Fibroblast of lung (primary cell): ENCODE measurements at regions not wholly inside any gene's neighbourhood (a gene's known extent, or its start where the extent isn't known, plus 50 kb on each side); places are given as distances from the start of the nearest gene placed in this dataset.

Source experiments
- DNase-seq, 2 donors: peaks; one replicate each; pipeline versions ENCODE4 v3.0.0 to v3.0.0-alpha.2; 2010; ENCODE audit warnings: low read depth in 2 of 2
- H2AFZ ChIP-seq: 2 replicates; pipeline ENCODE4 v1.5.1; 2012; ENCODE audit warnings: low read length, control low read depth, inconsistent platforms
- H3K27ac ChIP-seq: 2 replicates; pipeline ENCODE4 v1.5.1; 2011; ENCODE audit warnings: low read length, control low read depth; ENCODE audit not compliant: insufficient read depth
- H3K27me3 ChIP-seq: 2 replicates; pipeline ENCODE4 v1.5.1; 2011; ENCODE audit warnings: mild to moderate bottlenecking, low read length; ENCODE audit not compliant: control insufficient read depth, insufficient read depth
- H3K36me3 ChIP-seq: 2 replicates; pipeline ENCODE4 v1.5.1; 2011; ENCODE audit warnings: low read length; ENCODE audit not compliant: control insufficient read depth, insufficient read depth
- H3K4me1 ChIP-seq: 2 replicates; pipeline ENCODE4 v1.5.1; 2011; ENCODE audit warnings: low read length; ENCODE audit not compliant: control insufficient read depth, insufficient read depth; ENCODE audit errors: extremely low read depth
- H3K4me2 ChIP-seq: 2 replicates; pipeline ENCODE4 v1.5.1; 2011; ENCODE audit warnings: low read length, control low read depth; ENCODE audit not compliant: insufficient read depth; ENCODE audit errors: extremely low read depth
- H3K4me3 ChIP-seq, 4 experiments: fragments of 200-600 bp in 1 of 4; sonication (generic) in 1 of 4; replicated peaks in 1 of 4; 2 replicates each; pipeline ENCODE4 v1.5.1; 2011 to 2016; ENCODE audit warnings: low read length in 4 of 4, low read depth in 3 of 4, mild to moderate bottlenecking in 3 of 4, control low read depth in 2 of 4, inconsistent platforms in 1 of 4, mixed read lengths in 1 of 4; ENCODE audit not compliant: insufficient read depth in 1 of 4; ENCODE audit errors: control extremely low read depth in 1 of 4
- H3K79me2 ChIP-seq: 2 replicates; pipeline ENCODE4 v1.5.1; 2012; ENCODE audit warnings: mild to moderate bottlenecking, low read length, inconsistent platforms; ENCODE audit not compliant: control insufficient read depth, insufficient read depth
- H3K9ac ChIP-seq: 2 replicates; pipeline ENCODE4 v1.5.1; 2011; ENCODE audit warnings: mild to moderate bottlenecking, low read length, control low read depth; ENCODE audit not compliant: insufficient read depth
- H3K9me3 ChIP-seq: 2 replicates; pipeline ENCODE4 v1.5.1; 2012; ENCODE audit warnings: low read depth, low read length; ENCODE audit not compliant: control insufficient read depth, insufficient read depth
- H4K20me1 ChIP-seq: 2 replicates; pipeline ENCODE4 v1.5.1; 2011; ENCODE audit warnings: low read length; ENCODE audit not compliant: control insufficient read depth, insufficient read depth; ENCODE audit errors: extremely low read depth
- CTCF ChIP-seq, 2 donors: IDR thresholded peaks in 1 of 2; conservative IDR thresholded peaks in 1 of 2; 1 replicate in 1 of 2; 2 replicates in 1 of 2; pipeline ENCODE4 v1.5.1; 2011 to 2012; ENCODE audit warnings: low read length in 2 of 2, control low read depth in 1 of 2, inconsistent platforms in 1 of 2, low read depth in 1 of 2, mild to moderate bottlenecking in 1 of 2
- EZH2 ChIP-seq: IDR thresholded peaks from 2 replicates; pipeline ENCODE4 v1.5.1; 2012; ENCODE audit warnings: low read length, control low read depth, mild to moderate bottlenecking; ENCODE audit errors: missing control alignments

- Histone ChIP-seq H3K4me1 (no peaks in the 10 kb centered on the region), H3K9ac (no peak overlapping the region), H4K20me1 (no peaks in the 10 kb centered on the region), H3K9me3 (no peaks in the 10 kb centered on the region), H3K79me2 (no peaks in the 10 kb centered on the region), H3K27ac (no peak overlapping the region), H3K36me3 (no peaks in the 10 kb centered on the region), H3K4me3 (no peak overlapping the region), H3K4me2 (no peak overlapping the region), H3K27me3 (no peaks in the 10 kb centered on the region), H2AFZ (no peak overlapping the region)
- no peak for DNase-seq
- no peak for TF ChIP-seq CTCF (conservative IDR thresholded peaks at IDR 0.05 in 1 of 2, IDR thresholded peaks at IDR 0.05 in 1 of 2; ENCODE audit: low read depth in 1 of 2, low read length in 2 of 2)
- TF ChIP-seq EZH2: no peak
Observed at GRCh38 chr3:31406896-31407295, 125.8 kb upstream of the STT3B start.

- no peaks in the 10 kb centered on the region for H3K4me1 ChIP-seq
- no peaks in the 10 kb centered on the region for H3K36me3 ChIP-seq
- H3K27ac ChIP-seq: no peak overlapping the region
- H3K79me2 ChIP-seq: no peaks in the 10 kb centered on the region
- no peak overlapping the region for H3K4me2 ChIP-seq
- DNase-seq: peak; percentile 57 to 68
- no peaks in the 10 kb centered on the region for H3K9me3 ChIP-seq
- no peak overlapping the region for H3K4me3 ChIP-seq
- H2AFZ ChIP-seq: no peak overlapping the region
- no peaks in the 10 kb centered on the region for H4K20me1 ChIP-seq
- no peak overlapping the region for H3K9ac ChIP-seq
- no peaks in the 10 kb centered on the region for H3K27me3 ChIP-seq
- TF ChIP-seq EZH2 (no peak), CTCF (conservative IDR thresholded peaks at IDR 0.05 in 1 of 2, IDR thresholded peaks at IDR 0.05 in 1 of 2; ENCODE audit: low read depth in 1 of 2, low read length in 2 of 2) (no peak)
Observed at GRCh38 chr3:31407665-31408064, 125.1 kb upstream of the STT3B start.

- H3K79me2 ChIP-seq: no peaks in the 10 kb centered on the region
- no peaks in the 10 kb centered on the region for H3K9me3 ChIP-seq
- no peak overlapping the region for H2AFZ ChIP-seq
- H3K27ac ChIP-seq: no peak overlapping the region
- no peak overlapping the region for H3K4me2 ChIP-seq
- no peak for DNase-seq
- no peak overlapping the region for H3K9ac ChIP-seq
- no peaks in the 10 kb centered on the region for H4K20me1 ChIP-seq
- H3K4me1 ChIP-seq: no peaks in the 10 kb centered on the region
- H3K27me3 ChIP-seq: no peaks in the 10 kb centered on the region
- H3K4me3 ChIP-seq: no peak overlapping the region
- H3K36me3 ChIP-seq: no peaks in the 10 kb centered on the region
- TF ChIP-seq EZH2 (no peak), CTCF (conservative IDR thresholded peaks at IDR 0.05 in 1 of 2, IDR thresholded peaks at IDR 0.05 in 1 of 2; ENCODE audit: low read depth in 1 of 2, low read length in 2 of 2) (no peak)
Observed at GRCh38 chr3:31408720-31409119, 124.0 kb upstream of the STT3B start.
